RKO (cell line): ENCODE measurements at regions not wholly inside any gene's neighbourhood (a gene's known extent, or its start where the extent isn't known, plus 50 kb on each side); places are given as distances from the start of the nearest gene placed in this dataset.

Experiments used
- DNase-seq: peaks from one replicate; pipeline ENCODE4 v3.0.0-alpha.2; 2016; ENCODE audit warnings: low spot score

GRCh38 chr7:424301-424935 lies 95.2 kb downstream of the PDGFA start:
- no peak for DNase-seq

- no peak for DNase-seq
Observed at GRCh38 chr7:424961-425793, 94.5 kb downstream of the PDGFA start.

- DNase-seq: no peak
Observed at GRCh38 chr7:425794-426188, 93.9 kb downstream of the PDGFA start.

GRCh38 chr7:426510-426909 lies 93.1 kb downstream of the PDGFA start:
- DNase-seq: no peak

- no peak for DNase-seq
Observed at GRCh38 chr7:427506-428103, 92.0 kb downstream of the PDGFA start.

GRCh38 chr7:428387-428786 lies 91.3 kb downstream of the PDGFA start:
- no peak for DNase-seq

GRCh38 chr7:428927-429827 lies 90.5 kb downstream of the PDGFA start:
- no peak for DNase-seq

GRCh38 chr7:429828-430180 lies 89.8 kb downstream of the PDGFA start:
- no peak for DNase-seq

- DNase-seq: no peak
Observed at GRCh38 chr7:431041-431440, 88.6 kb downstream of the PDGFA start.

GRCh38 chr7:431658-432111 lies 88.0 kb downstream of the PDGFA start:
- DNase-seq: no peak

GRCh38 chr7:432256-432655 lies 87.4 kb downstream of the PDGFA start:
- no peak for DNase-seq

GRCh38 chr7:432933-433332 lies 86.7 kb downstream of the PDGFA start:
- no peak for DNase-seq

- DNase-seq: no peak
Observed at GRCh38 chr7:433558-433957, 86.1 kb downstream of the PDGFA start.

GRCh38 chr7:434891-435629 lies 84.6 kb downstream of the PDGFA start:
- no peak for DNase-seq

- no peak for DNase-seq
Observed at GRCh38 chr7:435630-436366, 83.8 kb downstream of the PDGFA start.

GRCh38 chr7:436367-437128 lies 83.1 kb downstream of the PDGFA start:
- DNase-seq: no peak

- DNase-seq: no peak
Observed at GRCh38 chr7:437329-438251, 82.1 kb downstream of the PDGFA start.

- DNase-seq: no peak
Observed at GRCh38 chr7:438361-438760, 81.3 kb downstream of the PDGFA start.

- no peak for DNase-seq
Observed at GRCh38 chr7:438916-439315, 80.7 kb downstream of the PDGFA start.
